Amniotic epithelial cell (primary cell): ENCODE measurements at regions not wholly inside any gene's neighbourhood (a gene's known extent, or its start where the extent isn't known, plus 50 kb on each side); places are given as distances from the start of the nearest gene placed in this dataset.
A peak's percentile ranks its signal among the peaks of the same experiment; 100 is the strongest.

ENCODE experiments used
- DNase-seq: peaks from one replicate; pipeline ENCODE4 v3.0.0-alpha.2; 2010; ENCODE audit warnings: low read depth

- DNase-seq: peak; percentile 52
Measured at GRCh38 chr4:96677499-96677898, 837.6 kb downstream of the PDHA2 start.

DNA sequence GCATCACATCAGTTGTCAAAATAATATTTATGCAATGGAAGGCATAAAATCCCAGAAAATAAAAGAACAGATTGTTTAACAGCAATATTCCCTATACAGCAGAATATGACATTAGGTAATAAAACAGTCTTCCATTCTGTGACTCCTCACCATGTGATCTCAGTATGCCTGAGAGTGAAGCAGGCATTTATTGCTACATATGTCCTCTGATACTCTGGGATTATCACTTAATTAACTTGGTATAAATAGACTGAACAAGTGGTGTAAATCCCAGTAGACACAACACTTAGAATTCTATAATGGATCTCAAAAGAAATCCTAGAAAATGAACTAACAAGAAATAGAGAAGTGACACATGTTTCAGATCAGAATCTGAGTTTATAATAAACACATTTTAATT, 841.3 kb downstream of the PDHA2 start:
- DNase-seq: no peak

- DNase-seq: no peak
Measured at GRCh38 chr4:96685691-96686090, 845.8 kb downstream of the PDHA2 start.

DNA sequence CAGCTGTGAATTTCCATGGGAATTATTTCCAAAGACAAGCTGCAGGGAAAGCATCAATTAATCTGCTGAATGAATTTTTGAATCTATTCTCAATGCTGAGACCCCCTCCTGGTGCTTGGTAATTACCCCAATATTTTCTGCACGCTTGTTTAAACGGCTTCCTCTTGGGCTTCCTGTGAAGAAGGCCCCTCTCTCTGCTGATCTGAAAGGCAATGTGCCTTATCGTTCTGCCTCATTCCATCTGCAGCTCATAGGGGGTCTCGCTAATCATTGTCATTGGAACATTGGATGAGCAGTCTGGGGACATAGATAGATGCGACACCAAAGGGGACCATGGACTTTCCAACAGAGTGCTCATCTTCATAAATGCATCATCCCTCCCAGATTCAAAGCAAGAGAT, 851.6 kb downstream of the PDHA2 start:
- no peak for DNase-seq

- DNase-seq: no peak
Measured at GRCh38 chr4:96698831-96699230, 858.9 kb downstream of the PDHA2 start.

DNA sequence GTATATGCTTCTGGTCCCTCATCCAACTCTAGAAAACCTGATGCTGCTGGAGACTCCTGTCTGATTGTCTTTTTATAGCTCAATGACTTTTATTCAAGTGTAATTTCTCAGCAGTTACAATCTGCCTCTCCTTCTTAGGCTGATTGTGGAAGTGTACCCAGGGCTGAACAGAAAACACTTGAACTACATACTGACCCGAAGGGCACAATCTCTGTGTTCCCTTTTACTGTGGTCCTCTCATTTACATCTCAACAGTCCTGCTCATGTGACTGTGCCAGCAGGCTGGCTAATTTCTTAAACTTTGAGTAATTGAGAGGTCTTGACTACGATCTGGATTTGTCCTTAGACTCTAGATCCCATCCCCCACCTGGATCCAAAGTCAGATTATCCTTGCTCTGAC, 863.4 kb downstream of the PDHA2 start:
- no peak for DNase-seq

DNA sequence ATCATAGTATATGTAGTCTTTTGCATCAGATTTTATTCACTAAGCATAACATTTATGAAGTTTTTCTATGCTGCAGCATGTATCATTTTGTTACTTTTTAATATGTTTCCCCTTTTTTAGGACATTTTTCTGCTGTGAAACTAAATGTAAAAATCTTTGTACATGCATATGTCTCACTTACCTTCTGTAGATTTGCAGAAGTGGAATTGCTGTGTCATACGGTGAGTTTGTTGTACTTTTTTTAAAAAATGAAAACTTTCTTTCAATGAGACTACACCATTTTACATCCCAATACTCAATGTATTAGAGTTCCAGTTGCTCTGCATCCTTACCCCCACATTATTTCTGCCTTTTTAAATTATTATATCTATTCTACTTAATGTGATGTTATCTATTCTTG, 868.9 kb downstream of the PDHA2 start:
- DNase-seq: no peak

DNA sequence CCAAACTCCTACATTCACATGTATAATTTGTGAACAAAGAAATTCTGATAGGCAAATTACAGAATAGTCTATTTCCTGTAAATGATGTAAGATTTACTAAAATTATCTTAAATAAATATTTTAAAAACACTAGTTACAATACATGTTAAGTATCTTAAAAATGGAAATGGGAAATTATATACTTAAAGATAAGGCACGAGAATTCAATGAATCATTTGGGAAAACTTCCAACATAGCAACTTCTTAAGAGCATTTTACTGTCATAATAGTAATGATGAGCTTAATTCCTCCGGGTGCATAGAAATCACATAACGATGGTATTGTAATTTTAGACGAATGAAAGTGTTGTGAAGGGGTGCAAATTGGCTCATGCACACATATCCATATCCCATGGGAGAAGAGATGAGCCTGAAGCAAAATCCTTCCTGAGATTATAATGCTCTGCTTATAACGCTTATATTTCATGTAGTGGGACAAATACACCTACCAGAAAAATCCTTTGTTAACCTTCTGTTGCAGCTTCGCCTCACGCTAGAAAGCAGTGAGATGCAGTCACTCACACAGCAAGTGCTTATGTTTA, 873.5 kb downstream of the PDHA2 start:
- peak; percentile 39 for DNase-seq

- DNase-seq: peak; percentile 28
Measured at GRCh38 chr4:96729641-96730040, 889.7 kb downstream of the PDHA2 start.

DNA sequence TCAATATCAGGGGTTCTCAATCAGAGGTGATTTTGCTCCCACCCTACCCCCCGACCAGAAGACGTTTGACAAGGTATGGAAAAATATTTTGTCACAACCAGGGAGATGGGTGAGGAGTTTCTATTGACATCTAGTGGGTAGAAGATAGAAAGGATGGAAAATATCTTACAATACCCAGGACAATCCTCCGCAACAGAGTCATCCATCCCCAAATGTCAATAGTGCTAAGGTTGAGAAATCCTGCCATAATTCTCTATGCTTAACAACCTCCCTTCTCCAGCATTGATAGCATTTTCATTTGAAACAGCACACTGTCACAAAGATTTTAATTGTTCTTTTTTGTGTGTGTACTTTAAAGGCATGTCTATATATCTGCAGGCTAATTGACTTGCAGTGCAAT, 890.5 kb downstream of the PDHA2 start:
- no peak for DNase-seq

DNA sequence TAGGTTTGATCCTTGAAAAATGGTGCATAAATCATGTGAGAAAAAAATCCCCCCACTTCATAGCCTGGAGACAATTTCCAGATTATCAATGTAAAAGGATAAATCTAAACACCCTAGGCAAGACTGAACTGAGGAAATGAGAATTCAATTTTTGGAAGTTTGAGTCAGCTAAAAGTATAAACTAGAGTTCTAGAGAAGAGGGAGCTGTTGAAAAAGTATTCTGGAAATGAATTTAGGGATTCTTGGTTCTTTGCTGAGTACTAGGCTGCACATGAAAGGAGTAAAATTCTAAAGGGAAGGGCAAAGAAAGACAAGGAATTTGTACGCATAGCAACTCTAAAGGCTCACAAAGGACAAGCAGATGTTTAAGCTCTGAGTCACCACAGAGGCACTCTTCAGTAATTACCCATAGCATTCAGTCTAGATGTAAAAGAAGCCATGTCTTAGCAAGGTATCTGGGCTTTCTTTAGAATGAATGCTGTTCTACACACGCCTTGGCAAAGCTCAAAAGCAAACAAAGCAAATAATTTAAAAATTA, 896.5 kb downstream of the PDHA2 start:
- peak; percentile 72 for DNase-seq

DNA sequence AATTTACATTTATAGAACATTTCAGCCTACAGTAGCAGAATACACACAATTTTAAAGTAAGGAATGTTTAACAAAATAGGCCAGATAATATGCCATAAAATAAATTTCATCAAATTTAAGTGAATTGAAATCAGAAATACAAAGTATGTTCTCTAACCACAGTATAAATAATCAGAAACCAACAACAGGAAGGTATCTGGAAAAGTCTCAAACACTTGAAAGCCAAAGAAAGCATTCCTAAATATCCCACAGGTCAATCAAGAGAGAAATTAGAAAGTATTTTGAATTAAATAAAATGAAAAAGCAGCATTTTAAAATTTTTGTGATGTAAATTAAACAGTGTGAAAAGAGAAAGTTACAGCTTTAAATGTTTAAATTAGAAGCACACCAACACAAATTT, 899.2 kb downstream of the PDHA2 start:
- no peak for DNase-seq

DNA sequence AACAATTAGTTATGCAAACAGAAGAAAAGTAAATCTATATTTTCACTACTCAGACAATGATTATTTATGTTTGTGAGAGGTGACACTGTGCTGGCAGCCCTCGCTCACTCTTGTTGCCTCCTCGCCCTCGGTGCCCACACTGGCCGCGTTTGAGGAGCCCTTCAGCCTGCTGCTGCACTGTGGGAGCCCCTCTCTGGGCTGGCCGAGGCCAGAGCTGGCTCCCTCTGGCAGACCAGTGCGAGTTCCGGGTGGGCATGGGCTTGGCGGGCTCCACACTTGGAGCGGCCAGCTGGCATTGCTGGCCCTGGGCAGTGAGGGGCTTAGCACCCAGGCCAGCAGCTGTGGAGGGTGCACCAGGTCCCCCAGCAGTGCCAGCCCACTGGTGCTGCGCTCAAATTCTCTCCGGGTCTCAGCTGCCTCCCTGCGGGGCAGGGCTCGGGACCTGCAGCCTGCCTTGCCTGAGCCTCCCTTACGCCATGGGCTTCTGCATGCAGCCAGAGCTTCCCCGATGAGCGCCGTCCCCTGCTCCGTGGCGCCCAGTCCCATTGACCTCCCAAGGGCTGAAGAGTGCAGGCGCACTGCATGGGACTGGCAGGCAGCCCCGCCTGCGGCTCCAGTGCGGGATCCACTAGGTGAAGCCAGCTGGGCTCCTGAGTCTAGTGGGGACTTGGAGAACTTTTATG, 902.6 kb downstream of the PDHA2 start:
- no peak for DNase-seq

- no peak for DNase-seq
Measured at GRCh38 chr4:96744676-96745075, 904.8 kb downstream of the PDHA2 start.

- DNase-seq: no peak
Measured at GRCh38 chr4:96753216-96753615, 913.3 kb downstream of the PDHA2 start.

DNA sequence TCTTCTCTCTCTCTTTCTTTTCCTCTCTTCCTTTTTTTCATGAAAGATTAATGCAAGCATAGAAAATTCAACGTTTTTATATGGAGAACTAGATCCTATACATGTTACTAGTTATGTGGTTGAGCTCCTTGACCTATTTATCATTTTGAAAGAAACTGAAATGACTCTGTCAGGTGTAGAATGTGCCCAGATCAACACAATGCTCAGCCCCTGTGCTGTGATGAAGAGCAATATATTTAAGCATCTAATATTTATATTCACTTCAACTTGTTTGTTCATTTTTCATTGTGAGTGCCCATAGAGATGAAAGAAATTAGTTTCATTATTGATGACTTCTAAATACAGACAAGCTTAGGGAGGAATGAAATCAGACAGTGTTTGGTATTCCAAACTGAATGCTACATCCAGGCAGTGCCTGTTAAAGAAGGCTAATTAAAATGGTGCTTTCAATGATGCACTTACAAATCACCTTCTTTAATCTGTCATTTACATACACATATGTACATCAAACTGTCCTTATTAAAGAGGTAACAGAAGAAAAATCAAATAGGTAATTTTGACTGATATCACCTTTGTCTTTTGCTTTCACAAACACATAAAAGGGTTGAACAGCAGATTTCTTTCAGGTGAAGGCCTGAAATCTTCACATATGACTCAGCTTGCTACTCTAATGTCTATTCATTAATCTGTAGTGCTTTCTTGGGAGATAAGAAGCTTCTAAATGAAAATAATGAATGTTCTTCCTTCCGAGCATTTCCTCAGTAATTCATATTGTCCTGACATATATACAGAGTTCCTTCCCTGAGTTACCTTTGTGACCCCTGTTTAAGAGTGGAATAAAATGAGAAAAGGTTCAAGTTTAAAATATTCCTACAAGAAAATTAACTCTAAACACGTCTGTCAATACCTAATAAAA, 915.9 kb downstream of the PDHA2 start:
- DNase-seq: peak; percentile 16

DNA sequence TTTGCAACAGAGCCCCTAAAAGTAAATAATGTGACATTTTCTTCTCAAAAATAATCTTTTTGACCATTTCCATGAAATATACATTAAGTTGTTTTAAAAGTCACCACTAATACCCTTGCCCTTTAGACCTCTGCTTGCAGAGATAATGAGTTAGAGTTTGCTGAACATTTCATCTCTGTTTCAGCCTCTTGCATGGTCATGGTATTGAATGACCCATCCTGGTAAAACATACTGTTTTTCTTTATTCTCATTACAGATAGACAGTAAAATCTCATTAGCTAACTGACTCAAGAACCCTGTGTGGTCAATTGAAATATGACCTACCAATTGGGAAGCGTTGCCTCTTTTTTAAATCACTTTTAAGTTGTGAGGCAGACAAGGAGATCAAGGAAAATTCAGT, 916.7 kb downstream of the PDHA2 start:
- DNase-seq: no peak

GRCh38 chr4:96763546-96763945, 923.7 kb downstream of the PDHA2 start:
- DNase-seq: no peak

DNA sequence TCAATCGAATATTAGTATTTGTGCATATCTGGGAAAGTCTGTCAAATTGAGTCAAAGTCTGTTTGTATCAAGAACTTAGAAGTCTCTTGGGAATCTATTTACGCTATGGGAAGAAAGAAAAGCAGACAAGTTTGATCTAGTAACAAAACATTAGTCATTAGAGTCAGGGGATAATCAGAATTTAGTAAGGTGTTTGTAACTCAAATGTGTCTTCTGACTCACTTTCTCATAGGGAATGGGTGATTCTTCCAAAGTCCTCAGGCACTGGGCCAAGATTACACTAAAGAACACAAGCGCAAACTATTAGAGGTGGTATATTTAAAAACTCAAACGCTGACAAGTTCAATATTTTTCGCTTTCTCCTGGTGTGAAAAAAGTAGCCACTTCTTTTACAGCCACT, 926.5 kb downstream of the PDHA2 start:
- no peak for DNase-seq

DNA sequence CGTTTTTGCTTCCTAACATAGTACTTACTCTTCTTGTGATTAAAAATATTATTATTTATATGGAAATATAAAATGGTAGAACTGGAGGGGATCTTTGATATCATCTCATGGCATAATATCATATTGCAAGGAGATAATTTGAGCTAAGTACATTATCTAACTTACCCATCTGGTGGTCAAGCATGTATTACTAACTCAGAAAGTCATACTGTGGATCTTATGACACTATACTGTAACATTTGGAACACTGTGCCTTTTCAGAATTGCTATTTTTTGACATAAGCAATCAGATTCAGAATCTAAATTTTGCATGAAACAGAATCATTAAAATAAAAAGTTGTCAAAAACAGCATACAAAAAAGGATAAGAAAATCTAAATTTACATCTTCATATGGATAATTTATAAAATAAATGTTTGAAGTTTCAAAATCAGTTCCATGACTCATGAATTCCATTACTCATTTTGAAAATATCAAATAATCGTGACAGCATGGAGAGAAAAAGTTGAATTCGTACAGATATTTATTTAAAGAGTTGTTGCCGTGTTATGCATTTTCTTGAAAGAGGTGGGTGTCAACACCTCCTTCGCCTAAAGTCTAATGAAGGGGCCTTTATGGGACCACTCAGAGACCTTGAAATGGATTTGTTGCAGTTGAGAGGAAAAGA, 928.1 kb downstream of the PDHA2 start:
- DNase-seq: no peak

DNA sequence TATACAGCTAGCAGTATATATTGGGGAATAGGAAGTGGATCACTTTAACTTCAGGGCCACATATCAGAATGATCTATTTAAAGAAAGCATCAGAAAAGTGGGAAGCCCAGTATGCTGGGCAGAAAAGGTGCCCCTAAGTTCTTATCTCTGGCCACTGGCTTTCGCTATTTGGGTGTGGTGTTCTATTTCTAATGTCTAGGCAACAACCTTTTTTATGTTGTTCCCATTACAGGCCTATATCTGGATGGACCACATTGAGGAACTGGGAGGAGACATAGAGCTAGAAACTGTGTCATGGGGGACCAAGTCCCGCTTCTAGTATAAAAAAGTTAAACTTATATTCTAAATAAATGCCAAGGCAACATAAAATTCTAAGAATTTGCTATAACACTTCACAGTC, 935.6 kb downstream of the PDHA2 start:
- no peak for DNase-seq

GRCh38 chr4:96776920-96777527, 937.1 kb downstream of the PDHA2 start:
- peak; percentile 87 for DNase-seq
